ENCODE measurements at regions not wholly inside any gene's neighbourhood (a gene's known extent, or its start where the extent isn't known, plus 50 kb on each side); places are given as distances from the start of the nearest gene placed in this dataset.

GRCh38 chr5:167816864-167817263, 474.6 kb upstream of the WWC1 start:
- TF ChIP-seq CTCF (IDR thresholded peaks at IDR 0.05; ENCODE audit: borderline replicate concordance, insufficient read depth, low read depth, low read length): no peak

GRCh38 chr5:167819406-167819805, 472.0 kb upstream of the WWC1 start:
- no peak overlapping the region for H3K4me3 ChIP-seq (ENCODE audit: low read depth, low read length)
- TF ChIP-seq CTCF (IDR thresholded peaks at IDR 0.05; ENCODE audit: borderline replicate concordance, insufficient read depth, low read depth, low read length): no peak

More at GRCh38 chr5:167816864-167817263, 474.6 kb upstream of the WWC1 start:
- no peak overlapping the region for H3K4me3 ChIP-seq (ENCODE audit: low read depth, low read length)

GRCh38 chr5:167820101-167820990, 471.1 kb upstream of the WWC1 start:
- H3K4me3 ChIP-seq (ENCODE audit: low read depth, low read length): no peak overlapping the region
- TF ChIP-seq CTCF (IDR thresholded peaks at IDR 0.05; ENCODE audit: borderline replicate concordance, insufficient read depth, low read depth, low read length): no peak

GRCh38 chr5:167821151-167821550, 470.3 kb upstream of the WWC1 start:
- no peak overlapping the region for H3K4me3 ChIP-seq (ENCODE audit: low read depth, low read length)
- TF ChIP-seq CTCF (IDR thresholded peaks at IDR 0.05; ENCODE audit: borderline replicate concordance, insufficient read depth, low read depth, low read length): no peak

GRCh38 chr5:167821669-167822068, 469.8 kb upstream of the WWC1 start:
- H3K4me3 ChIP-seq (ENCODE audit: low read depth, low read length): no peak overlapping the region
- no peak for TF ChIP-seq CTCF (IDR thresholded peaks at IDR 0.05; ENCODE audit: borderline replicate concordance, insufficient read depth, low read depth, low read length)

- no peak for TF ChIP-seq CTCF (IDR thresholded peaks at IDR 0.05; ENCODE audit: borderline replicate concordance, insufficient read depth, low read depth, low read length)
- H3K4me3 ChIP-seq (ENCODE audit: low read depth, low read length): no peak overlapping the region
These were observed 469.2 kb upstream of the WWC1 start for GRCh38 chr5:167822241-167822640.

GRCh38 chr5:167823405-167823804, 468.0 kb upstream of the WWC1 start:
- no peak for TF ChIP-seq CTCF (IDR thresholded peaks at IDR 0.05; ENCODE audit: borderline replicate concordance, insufficient read depth, low read depth, low read length)
- no peak overlapping the region for H3K4me3 ChIP-seq (ENCODE audit: low read depth, low read length)

All from GM12875 (cell line).